ENCODE measurements at regions not wholly inside any gene's neighbourhood (a gene's known extent, or its start where the extent isn't known, plus 50 kb on each side); places are given as distances from the start of the nearest gene placed in this dataset.

DNA sequence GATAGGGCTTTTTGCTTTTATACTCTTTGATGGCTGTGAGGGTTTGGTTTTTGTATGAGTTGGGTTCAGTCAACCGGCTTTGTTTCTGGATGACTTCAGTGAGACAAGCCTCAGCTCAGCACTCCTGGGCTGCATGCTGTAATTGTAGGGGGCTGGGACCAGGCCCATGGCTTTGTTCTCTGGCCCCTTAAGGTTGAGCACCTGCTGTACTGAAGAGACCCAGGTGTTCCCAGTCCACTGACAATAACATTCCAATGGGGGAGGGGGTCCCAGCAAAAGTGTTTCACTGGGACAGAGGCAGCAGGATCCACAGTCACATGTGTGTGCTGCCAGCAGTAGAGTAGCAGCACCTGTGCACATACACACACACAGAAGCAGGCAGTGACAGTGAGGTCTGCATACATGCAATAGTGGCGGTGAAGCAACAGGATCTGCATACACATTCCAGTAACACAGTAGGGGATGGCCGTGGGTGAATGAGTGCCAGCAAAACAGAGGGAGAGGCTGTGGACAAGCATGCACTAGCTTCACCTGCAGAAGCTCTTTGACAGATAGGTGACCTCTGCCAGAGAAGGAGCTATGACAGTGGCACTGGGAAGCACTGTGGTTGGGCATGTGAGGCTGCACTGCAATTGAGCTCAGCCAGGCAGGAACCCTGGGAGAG is 240.4 kb downstream of the ASCL1 start (continued):
- no peak for TF ChIP-seq ZBTB7B (CRISPR knock-in tag; IDR thresholded peaks at IDR 0.05)
- no peak for TF ChIP-seq PAF1 (CRISPR knock-in tag; IDR thresholded peaks at IDR 0.05)
- no peak for TF ChIP-seq ISX (CRISPR knock-in tag; conservative IDR thresholded peaks at IDR 0.05)
- TF ChIP-seq ZNF670 (CRISPR knock-in tag; IDR thresholded peaks at IDR 0.05; ENCODE audit: borderline replicate concordance) = no peak
- TF ChIP-seq TBP (CRISPR knock-in tag; IDR thresholded peaks at IDR 0.05) = no peak
- TF ChIP-seq ZSCAN29 (CRISPR knock-in tag; conservative IDR thresholded peaks at IDR 0.05) = no peak
- TF ChIP-seq, protein P1, sequence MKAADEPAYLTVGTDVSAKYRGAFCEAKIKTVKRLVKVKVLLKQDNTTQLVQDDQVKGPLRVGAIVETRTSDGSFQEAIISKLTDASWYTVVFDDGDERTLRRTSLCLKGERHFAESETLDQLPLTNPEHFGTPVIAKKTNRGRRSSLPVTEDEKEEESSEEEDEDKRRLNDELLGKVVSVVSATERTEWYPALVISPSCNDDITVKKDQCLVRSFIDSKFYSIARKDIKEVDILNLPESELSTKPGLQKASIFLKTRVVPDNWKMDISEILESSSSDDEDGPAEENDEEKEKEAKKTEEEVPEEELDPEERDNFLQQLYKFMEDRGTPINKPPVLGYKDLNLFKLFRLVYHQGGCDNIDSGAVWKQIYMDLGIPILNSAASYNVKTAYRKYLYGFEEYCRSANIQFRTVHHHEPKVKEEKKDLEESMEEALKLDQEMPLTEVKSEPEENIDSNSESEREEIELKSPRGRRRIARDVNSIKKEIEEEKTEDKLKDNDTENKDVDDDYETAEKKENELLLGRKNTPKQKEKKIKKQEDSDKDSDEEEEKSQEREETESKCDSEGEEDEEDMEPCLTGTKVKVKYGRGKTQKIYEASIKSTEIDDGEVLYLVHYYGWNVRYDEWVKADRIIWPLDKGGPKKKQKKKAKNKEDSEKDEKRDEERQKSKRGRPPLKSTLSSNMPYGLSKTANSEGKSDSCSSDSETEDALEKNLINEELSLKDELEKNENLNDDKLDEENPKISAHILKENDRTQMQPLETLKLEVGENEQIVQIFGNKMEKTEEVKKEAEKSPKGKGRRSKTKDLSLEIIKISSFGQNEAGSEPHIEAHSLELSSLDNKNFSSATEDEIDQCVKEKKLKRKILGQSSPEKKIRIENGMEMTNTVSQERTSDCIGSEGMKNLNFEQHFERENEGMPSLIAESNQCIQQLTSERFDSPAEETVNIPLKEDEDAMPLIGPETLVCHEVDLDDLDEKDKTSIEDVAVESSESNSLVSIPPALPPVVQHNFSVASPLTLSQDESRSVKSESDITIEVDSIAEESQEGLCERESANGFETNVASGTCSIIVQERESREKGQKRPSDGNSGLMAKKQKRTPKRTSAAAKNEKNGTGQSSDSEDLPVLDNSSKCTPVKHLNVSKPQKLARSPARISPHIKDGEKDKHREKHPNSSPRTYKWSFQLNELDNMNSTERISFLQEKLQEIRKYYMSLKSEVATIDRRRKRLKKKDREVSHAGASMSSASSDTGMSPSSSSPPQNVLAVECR (CRISPR knock-in tag; IDR thresholded peaks at IDR 0.05; ENCODE audit: borderline replicate concordance) = no peak
- TF ChIP-seq, protein P2, sequence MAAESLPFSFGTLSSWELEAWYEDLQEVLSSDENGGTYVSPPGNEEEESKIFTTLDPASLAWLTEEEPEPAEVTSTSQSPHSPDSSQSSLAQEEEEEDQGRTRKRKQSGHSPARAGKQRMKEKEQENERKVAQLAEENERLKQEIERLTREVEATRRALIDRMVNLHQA (CRISPR knock-in tag; IDR thresholded peaks at IDR 0.05) = no peak
- no peak for TF ChIP-seq ZSCAN12 (CRISPR knock-in tag; IDR thresholded peaks at IDR 0.05)

DNA sequence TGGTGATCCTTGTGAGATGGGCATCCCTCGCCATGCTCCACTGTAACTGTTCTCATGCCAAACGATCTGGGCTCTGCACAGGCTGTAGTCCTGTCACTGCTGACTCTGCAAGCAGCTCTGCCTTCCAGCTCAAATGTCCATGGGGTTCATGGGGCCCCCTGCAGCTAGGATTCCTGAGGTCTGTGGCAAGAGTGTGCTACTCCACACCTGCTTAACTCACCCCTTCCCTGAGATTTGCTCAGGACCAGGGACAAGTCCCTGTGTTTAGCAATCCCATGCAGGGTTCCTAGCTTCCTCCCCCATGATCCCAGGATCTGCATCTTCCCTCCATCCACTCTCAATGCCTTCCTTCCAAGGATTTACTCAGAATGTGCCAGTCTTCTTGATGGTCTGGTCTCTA is 241.0 kb downstream of the ASCL1 start:
- CTCF ChIA-PET (ENCODE audit: low intra/inter-chr PET ratio, low total read pairs) = no interaction called here
- TF ChIP-seq, protein P3, sequence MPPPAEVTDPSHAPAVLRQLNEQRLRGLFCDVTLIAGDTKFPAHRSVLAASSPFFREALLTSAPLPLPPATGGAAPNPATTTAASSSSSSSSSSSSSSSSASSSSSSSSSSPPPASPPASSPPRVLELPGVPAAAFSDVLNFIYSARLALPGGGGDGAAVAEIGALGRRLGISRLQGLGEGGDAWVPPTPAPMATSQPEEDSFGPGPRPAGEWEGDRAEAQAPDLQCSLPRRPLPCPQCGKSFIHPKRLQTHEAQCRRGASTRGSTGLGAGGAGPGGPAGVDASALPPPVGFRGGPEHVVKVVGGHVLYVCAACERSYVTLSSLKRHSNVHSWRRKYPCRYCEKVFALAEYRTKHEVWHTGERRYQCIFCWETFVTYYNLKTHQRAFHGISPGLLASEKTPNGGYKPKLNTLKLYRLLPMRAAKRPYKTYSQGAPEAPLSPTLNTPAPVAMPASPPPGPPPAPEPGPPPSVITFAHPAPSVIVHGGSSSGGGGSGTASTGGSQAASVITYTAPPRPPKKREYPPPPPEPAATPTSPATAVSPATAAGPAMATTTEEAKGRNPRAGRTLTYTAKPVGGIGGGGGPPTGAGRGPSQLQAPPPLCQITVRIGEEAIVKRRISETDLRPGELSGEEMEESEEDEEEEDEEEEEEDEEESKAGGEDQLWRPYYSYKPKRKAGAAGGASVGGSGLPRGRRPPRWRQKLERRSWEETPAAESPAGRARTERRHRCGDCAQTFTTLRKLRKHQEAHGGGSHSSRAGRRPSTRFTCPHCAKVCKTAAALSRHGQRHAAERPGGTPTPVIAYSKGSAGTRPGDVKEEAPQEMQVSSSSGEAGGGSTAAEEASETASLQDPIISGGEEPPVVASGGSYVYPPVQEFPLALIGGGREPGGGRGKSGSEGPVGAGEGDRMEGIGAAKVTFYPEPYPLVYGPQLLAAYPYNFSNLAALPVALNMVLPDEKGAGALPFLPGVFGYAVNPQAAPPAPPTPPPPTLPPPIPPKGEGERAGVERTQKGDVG (CRISPR knock-in tag; IDR thresholded peaks at IDR 0.05; ENCODE audit: borderline replicate concordance) = no peak
- TF ChIP-seq ZNF841 (CRISPR knock-in tag; IDR thresholded peaks at IDR 0.05; ENCODE audit: borderline replicate concordance) = no peak
- TF ChIP-seq, protein P4, sequence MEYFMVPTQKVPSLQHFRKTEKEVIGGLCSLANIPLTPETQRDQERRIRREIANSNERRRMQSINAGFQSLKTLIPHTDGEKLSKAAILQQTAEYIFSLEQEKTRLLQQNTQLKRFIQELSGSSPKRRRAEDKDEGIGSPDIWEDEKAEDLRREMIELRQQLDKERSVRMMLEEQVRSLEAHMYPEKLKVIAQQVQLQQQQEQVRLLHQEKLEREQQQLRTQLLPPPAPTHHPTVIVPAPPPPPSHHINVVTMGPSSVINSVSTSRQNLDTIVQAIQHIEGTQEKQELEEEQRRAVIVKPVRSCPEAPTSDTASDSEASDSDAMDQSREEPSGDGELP (IDR thresholded peaks at IDR 0.05; ENCODE audit: borderline replicate concordance, low read depth) = no peak
- TF ChIP-seq ZNF180 (CRISPR knock-in tag; IDR thresholded peaks at IDR 0.05; ENCODE audit: borderline replicate concordance, low read depth) = no peak
- TF ChIP-seq ZNF850 (CRISPR knock-in tag; conservative IDR thresholded peaks at IDR 0.05) = no peak

More for the DNA sequence above, 241.0 kb downstream of the ASCL1 start:
- no TSS peak for BruUV-seq (replicated peaks)
- FAIRE-seq (no peak), ATAC-seq (no peak), DNase-seq (ENCODE audit: low spot score) (no peak)
- no peaks in the 10 kb centered on the region for H3K4me1 ChIP-seq (ENCODE audit: insufficient read depth, low read length)
- H3K4me2 ChIP-seq (ENCODE audit: low read depth, low read length) = no peak overlapping the region
- H3K9ac ChIP-seq (ENCODE audit: insufficient read depth, low read depth, low read length) = no peak overlapping the region
- H3K4me3 ChIP-seq (replicated peaks in 1 of 3; ENCODE audit: insufficient read depth in 1 of 3, low read depth in 2 of 3, low read length in 3 of 3) = no peak overlapping the region
- POLR2A ChIA-PET = no interaction called here
- in situ Hi-C loops (cut with HindIII; ENCODE audit: extremely low pct_ligation_motif_present, low pct_unique_long_range_greater_than_20kb) (no loop called here), intact Hi-C loops (cut with micrococcal nuclease; ENCODE audit: unreplicated experiment) (loop anchor here (5.0 kb wide), 1 partner anchor 1006 kb away; no protein-coding TSS in a partner anchor)
- H3K79me2 ChIP-seq (ENCODE audit: insufficient read depth, low read length) = no peaks in the 10 kb centered on the region
- no peak overlapping the region for H3K27ac ChIP-seq (ENCODE audit: extremely low read length, insufficient read depth, low read length)
- no peaks in the 10 kb centered on the region for H3K27me3 ChIP-seq (ENCODE audit: control insufficient read depth in 1 of 2, insufficient read depth in 2 of 2, low read length in 2 of 2)
- WGBS (ENCODE audit: low lambda C conversion rate) = no CpG with 5 or more reads among the region's 2 CpGs
- H2AFZ ChIP-seq (ENCODE audit: low read length) = no peak overlapping the region
- H3K36me3 ChIP-seq (replicated peaks in 1 of 2; ENCODE audit: control insufficient read depth in 1 of 2, insufficient read depth in 2 of 2, low read length in 2 of 2) = no peaks in the 10 kb centered on the region
- H3K9me3 ChIP-seq (ENCODE audit: low read length) = no peaks in the 10 kb centered on the region
- H4K20me1 ChIP-seq (ENCODE audit: insufficient read depth, low read length) = no peaks in the 10 kb centered on the region
